NCI-H2107 treated with DMSO at 0.1 percent for 48 hours (cell line): ENCODE measurements at regions not wholly inside any gene's neighbourhood (a gene's known extent, or its start where the extent isn't known, plus 50 kb on each side); places are given as distances from the start of the nearest gene placed in this dataset.

Source experiments
- DNase-seq: peaks from one replicate; lab custom pipeline; 2025; ENCODE audit not compliant: unreplicated experiment; lab: John Stamatoyannopoulos, UW

DNA sequence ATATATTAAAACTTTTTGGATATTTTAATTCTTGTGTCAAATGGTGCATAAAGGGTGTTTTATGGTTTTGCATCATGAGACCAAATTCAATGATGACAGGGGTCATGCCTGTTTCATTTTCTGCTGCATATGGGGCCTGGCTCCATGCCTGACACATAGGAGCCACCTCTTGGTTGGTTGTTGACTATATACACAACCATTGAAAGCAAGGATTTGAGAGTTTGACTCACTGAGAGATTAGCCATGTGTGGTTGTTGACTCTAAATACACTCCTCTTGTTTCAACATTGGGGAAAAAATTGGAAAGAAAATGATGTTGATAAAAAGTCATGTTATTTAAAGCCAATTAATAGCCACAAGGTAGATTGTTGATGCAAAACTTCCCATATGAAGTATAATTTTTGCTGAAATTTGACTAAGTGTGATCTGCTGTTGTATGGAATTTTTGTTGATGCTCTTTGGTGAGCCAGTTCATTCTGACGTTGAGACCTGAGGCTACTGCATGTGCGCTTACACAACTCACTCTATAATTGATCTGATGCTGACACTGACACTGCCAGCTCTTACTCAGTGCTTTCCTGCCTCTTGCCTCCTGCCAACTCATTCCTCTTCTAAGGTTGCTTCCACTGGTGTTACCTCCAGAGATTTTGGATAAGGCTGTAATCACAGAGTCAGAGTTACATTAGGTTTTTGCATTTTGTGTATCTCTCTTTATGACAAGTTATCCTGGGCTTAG, 446.2 kb upstream of the SLC14A2 start:
- DNase-seq, result no peak

DNA sequence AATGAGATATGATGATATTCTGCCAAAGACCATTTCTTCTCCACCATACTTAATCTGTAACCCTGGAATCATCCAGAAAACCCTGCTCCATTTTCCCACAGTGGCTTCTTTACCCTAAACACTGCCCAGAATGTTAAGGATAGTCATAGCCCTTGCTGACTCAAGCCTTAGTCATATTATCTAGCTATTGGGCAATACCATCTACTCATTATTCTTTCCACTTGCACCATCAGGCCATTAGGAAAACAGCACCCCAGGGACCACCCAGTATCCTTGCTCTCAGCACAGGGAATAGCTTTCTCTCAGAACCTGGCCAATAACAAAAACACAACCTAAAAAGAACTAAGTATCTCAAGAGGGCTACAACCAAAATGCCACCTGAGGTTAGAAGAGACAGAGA, 445.7 kb upstream of the SLC14A2 start:
- DNase-seq, result no peak

- DNase-seq, result no peak
Observed at GRCh38 chr18:45171679-45172191, 443.5 kb upstream of the SLC14A2 start.

- no peak for DNase-seq
Observed at GRCh38 chr18:45173327-45173726, 441.9 kb upstream of the SLC14A2 start.

- DNase-seq, result no peak
Observed at GRCh38 chr18:45173799-45174519, 441.3 kb upstream of the SLC14A2 start.

GRCh38 chr18:45174629-45175136, 440.6 kb upstream of the SLC14A2 start:
- no peak for DNase-seq

- no peak for DNase-seq
Observed at GRCh38 chr18:45175511-45175910, 439.8 kb upstream of the SLC14A2 start.

DNA sequence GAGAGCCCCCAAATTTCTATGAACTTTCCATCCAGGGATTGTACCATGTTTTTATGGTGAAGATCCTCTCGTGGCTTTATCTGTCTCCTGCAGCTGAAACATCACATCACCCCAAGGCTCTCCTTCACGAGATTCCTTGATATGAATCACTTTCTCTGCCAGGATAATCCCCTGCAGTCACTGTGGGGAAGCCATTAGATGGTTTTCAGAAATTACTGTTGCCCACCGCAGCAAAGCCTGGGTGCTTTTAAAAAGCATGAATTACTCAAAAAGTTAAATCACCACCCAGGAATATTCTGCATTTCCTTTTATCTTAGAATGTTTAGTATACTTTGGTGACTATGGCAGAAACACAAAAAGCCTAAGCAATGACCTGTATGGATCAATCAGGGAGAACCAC, 428.4 kb upstream of the SLC14A2 start:
- no peak for DNase-seq

DNA sequence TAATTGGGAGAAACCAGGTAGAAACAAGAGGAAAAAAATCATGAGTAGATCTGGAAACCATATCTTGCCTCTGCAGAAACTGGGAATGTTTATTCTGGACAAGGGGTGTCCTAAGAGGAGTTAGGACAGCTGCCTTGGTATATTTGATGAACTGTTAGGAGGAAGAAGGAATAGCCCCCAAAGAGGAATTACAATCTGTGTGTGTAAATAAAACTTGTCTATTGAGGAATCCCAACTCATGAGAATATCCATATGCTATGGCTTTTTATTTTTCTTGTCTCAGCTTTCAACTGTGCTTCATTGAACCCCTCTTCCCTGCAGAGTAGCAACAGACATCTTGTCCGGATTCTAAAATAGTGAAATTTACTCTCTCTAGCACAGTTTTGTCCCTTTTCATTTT, 423.5 kb upstream of the SLC14A2 start:
- no peak for DNase-seq

DNA sequence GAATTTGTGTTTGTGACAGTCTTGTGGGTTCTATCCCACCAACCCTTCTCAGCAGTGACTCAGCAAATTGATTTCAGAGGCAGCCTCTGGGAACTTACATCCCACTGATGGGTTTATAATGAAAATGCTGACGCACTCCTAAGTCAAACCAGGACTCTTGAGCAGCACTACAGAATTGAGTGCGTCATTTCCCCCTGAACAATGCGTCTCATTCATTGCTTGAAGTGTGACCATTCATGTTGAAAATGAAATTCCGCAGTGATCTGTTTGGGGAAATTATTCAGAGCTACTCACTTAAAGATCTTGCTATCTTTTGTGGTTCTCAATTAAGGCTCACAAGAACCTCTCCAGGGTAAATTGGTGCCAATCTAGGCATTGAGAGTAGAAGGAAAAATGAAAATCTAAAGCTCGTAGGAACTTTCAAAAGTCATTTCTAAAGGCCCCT, 417.7 kb upstream of the SLC14A2 start:
- peak; percentile 79 for DNase-seq

- no peak for DNase-seq
Observed at GRCh38 chr18:45198526-45198925, 416.8 kb upstream of the SLC14A2 start.

- DNase-seq, result no peak
Observed at GRCh38 chr18:45201029-45201428, 414.2 kb upstream of the SLC14A2 start.

DNA sequence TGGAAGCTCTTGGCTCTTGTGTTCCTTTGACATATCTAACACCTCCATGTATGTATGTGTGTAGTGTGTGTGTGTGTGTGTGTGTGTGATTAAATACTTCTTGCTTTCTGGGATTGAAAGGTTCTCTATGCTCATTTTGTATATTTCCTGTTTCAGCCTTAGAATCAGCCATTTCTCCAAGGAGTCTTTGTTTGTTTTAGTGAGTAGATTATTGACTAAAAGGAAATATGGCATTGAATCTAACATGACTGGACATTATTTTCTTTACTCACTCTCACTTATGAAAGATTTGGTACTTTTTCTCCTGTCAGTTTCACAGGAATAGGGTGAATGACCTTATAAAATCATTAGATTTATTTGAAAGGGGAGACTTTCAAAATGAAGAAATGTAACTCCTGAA, 413.8 kb upstream of the SLC14A2 start:
- DNase-seq, result no peak

- no peak for DNase-seq
Observed at GRCh38 chr18:45202061-45202460, 413.2 kb upstream of the SLC14A2 start.

- no peak for DNase-seq
Observed at GRCh38 chr18:45203677-45204076, 411.6 kb upstream of the SLC14A2 start.

- no peak for DNase-seq
Observed at GRCh38 chr18:45207328-45207727, 407.9 kb upstream of the SLC14A2 start.

- no peak for DNase-seq
Observed at GRCh38 chr18:45208164-45208563, 407.1 kb upstream of the SLC14A2 start.

DNA sequence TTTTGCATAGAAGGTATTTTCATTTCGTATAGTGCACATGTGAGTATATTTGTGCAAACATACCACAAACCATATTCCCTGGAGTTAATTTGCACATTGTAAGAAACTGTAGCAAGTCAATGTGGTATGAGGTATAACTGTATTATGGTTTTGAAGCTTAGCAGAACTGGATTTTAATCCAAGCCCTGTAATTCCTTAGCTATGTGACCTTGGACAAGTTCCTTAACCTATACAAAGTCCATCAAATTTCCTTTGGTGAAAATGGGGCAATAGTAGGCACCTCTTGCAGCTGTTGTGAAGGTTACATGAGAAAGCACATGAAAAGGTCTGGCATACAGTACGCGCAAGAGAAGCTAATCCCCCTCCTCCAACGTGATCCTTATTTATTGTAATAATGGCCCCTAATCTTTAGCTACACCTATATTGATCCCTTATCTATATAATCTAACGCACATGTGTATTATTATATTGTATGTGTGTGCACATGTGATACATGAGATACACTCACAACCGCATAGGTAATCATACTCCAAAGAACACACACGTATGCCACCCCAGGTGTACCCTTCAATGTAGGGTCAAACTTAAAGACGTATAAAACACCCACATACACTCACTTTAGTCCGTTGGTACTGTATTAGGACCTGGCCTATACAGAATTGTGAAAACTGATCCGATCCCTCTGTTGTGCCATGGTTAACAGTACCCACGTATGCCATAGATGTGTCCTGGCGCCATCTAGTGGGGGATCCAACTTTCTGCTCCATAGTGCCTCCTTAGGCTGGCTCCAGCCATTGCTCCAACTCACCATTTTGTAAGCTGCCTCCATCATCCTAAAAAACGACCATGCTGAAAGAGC, 402.9 kb upstream of the SLC14A2 start:
- DNase-seq, result peak; percentile 96

DNA sequence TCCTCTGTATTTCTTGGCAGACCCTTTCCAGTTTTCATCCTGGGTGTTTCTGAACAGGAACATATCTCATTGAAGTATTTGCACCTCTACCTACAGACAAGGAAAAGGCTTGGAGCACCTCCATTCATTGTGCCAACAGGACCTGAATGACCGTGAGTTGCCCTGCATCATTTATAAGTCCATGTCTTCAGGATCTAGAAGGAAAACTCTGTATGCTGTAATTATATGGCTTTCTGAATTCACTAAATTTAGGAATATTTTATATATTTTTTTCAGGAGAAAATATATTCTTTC, 402.3 kb upstream of the SLC14A2 start:
- DNase-seq, result no peak

- DNase-seq, result no peak
Observed at GRCh38 chr18:45218436-45218835, 396.8 kb upstream of the SLC14A2 start.

DNA sequence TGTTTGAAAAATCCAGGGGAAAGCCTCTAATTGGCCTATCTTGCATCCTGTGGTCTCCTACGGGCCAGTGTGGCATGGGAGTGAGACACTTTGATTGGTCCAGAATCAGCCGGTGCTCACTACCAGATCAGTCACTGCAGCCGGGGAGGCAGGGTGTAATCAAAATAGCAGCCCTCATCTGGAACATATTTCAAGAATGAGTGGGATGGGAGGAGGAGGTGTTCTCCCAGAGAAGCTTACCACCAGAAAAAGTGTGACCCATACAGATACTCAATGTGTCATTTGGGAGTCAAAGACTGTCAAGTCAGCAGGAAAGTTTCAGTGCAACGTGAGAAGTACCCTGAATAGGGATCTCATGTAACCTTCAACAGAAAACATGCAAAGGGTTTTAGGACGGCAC, 393.9 kb upstream of the SLC14A2 start:
- no peak for DNase-seq
